HEK293T (cell line): ENCODE measurements at regions not wholly inside any gene's neighbourhood (a gene's known extent, or its start where the extent isn't known, plus 50 kb on each side); places are given as distances from the start of the nearest gene placed in this dataset.

Experiments used
- CTCF ChIA-PET: fragments of 350-600 bp; formaldehyde crosslinking; extraction: SDS; loops from one replicate; lab custom pipeline; 2021; ENCODE audit warnings: antibody characterized with exemption, inconsistent platforms; lab: Yijun Ruan, JAX
- POLR2A ChIA-PET: fragments of 350-600 bp; formaldehyde crosslinking; extraction: SDS; loops from one replicate; lab custom pipeline; 2020; ENCODE audit warnings: antibody characterized with exemption, inconsistent platforms; lab: Yijun Ruan, JAX
- DNase-seq: peaks from one replicate; pipeline ENCODE4 v3.0.0; 2012; ENCODE audit warnings: mixed read lengths; ENCODE audit errors: extremely low spot score
- ARNT ChIP-seq: fragments of 450-650 bp; IDR thresholded peaks from 2 replicates; pipeline ENCODE4 v1.6.1; 2017; ENCODE audit warnings: mild to moderate bottlenecking
- BHLHE40 ChIP-seq: fragments of 450-650 bp; IDR thresholded peaks from 2 replicates; pipeline ENCODE4 v1.6.1; 2016; ENCODE audit warnings: mild to moderate bottlenecking, moderate library complexity, borderline replicate concordance
- CTBP1 ChIP-seq: fragments of 450-650 bp; IDR thresholded peaks from 2 replicates; pipeline ENCODE4 v1.6.1; 2016; ENCODE audit warnings: borderline replicate concordance
- ELF4 ChIP-seq: fragments of 450-650 bp; IDR thresholded peaks from 2 replicates; pipeline ENCODE4 v1.6.1; 2017; ENCODE audit warnings: antibody characterized with exemption
- FOXA1 ChIP-seq: fragments of 450-650 bp; IDR thresholded peaks from 2 replicates; pipeline ENCODE4 v1.6.1; 2016; ENCODE audit warnings: mild to moderate bottlenecking
- FOXK2 ChIP-seq: fragments of 450-650 bp; IDR thresholded peaks from 2 replicates; pipeline ENCODE4 v1.6.1; 2016; ENCODE audit warnings: mild to moderate bottlenecking
- FOXM1 ChIP-seq: fragments of 450-650 bp; IDR thresholded peaks from 2 replicates; pipeline ENCODE4 v1.6.1; 2017; ENCODE audit warnings: mild to moderate bottlenecking, borderline replicate concordance
- HDGF ChIP-seq: fragments of 450-650 bp; IDR thresholded peaks from 2 replicates; pipeline ENCODE4 v1.6.1; 2017; ENCODE audit warnings: antibody characterized with exemption, borderline replicate concordance
- L3MBTL2 ChIP-seq: fragments of 450-650 bp; conservative IDR thresholded peaks from 2 replicates; pipeline ENCODE4 v1.6.1; 2016; ENCODE audit warnings: mild to moderate bottlenecking
- LEF1 ChIP-seq: fragments of 450-650 bp; IDR thresholded peaks from 2 replicates; pipeline ENCODE4 v1.6.1; 2017; ENCODE audit warnings: mild to moderate bottlenecking, borderline replicate concordance
- NFRKB ChIP-seq: fragments of 450-650 bp; IDR thresholded peaks from 2 replicates; pipeline ENCODE4 v1.6.1; 2016; ENCODE audit warnings: mild to moderate bottlenecking, moderate library complexity
- PKNOX1 ChIP-seq: fragments of 450-650 bp; IDR thresholded peaks from 2 replicates; pipeline ENCODE4 v1.6.1; 2016
- SP1 ChIP-seq: fragments of 450-650 bp; IDR thresholded peaks from 2 replicates; pipeline ENCODE4 v1.6.1; 2017
- SUZ12 ChIP-seq: fragments of 450-650 bp; IDR thresholded peaks from 2 replicates; pipeline ENCODE4 v1.6.1; 2016; ENCODE audit warnings: mild to moderate bottlenecking
- TARDBP ChIP-seq: fragments of 450-650 bp; IDR thresholded peaks from 2 replicates; pipeline ENCODE4 v1.6.1; 2016
- ZNF384 ChIP-seq: fragments of 450-650 bp; IDR thresholded peaks from 2 replicates; pipeline ENCODE4 v1.6.1; 2016

DNA sequence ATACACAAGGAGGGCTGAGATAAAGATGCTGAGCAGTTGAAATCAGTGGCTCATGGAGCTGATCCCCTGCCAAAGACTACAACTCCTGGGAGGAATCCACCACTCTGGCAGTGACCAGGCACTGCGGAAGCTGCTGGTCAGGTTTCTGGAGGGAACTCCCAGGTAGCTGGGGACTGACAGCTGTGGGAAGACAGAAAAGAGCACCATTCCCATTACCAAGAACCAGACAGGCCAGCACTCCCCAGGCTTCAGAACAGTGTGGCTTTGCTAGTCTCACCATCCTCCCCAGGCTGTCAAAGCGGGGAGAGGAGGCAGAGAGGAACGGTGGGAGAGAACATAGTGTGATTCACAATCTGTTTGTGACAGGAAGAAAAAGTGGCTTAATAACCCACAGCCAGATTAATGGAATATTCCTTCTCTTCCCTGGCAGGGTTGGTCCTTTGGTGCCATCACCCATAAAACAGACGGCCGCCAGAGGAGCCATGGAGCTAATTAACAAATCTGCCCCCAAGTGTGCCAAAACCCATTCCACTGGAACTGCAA is 92.1 kb downstream of the MAB21L3 start:
- DNase-seq = no peak
- ChIA-PET CTCF (no interaction called here), POLR2A (no interaction called here)

GRCh38 chr1:116203920-116204319 is 92.7 kb downstream of the MAB21L3 start:
- ChIA-PET CTCF (no interaction called here), POLR2A (no interaction called here)
- TF ChIP-seq ARNT (no peak), ZNF384 (no peak), FOXA1 (no peak), L3MBTL2 (no peak), FOXK2 (no peak), NFRKB (no peak), FOXM1 (no peak), HDGF (no peak), SUZ12 (no peak), ELF4 (no peak), SP1 (no peak), CTBP1 (no peak), PKNOX1 (no peak), TARDBP (no peak), LEF1 (no peak), BHLHE40 (no peak)
- no peak for DNase-seq

More for the DNA sequence above, 92.1 kb downstream of the MAB21L3 start:
- TF ChIP-seq SP1 = no peak
- TF ChIP-seq FOXM1 = no peak
- no peak for TF ChIP-seq LEF1
- no peak for TF ChIP-seq SUZ12
- TF ChIP-seq CTBP1 = no peak
- TF ChIP-seq HDGF = no peak
- TF ChIP-seq PKNOX1 = no peak
- TF ChIP-seq FOXK2 = no peak
- TF ChIP-seq TARDBP = no peak
- no peak for TF ChIP-seq ELF4
- no peak for TF ChIP-seq ZNF384
- no peak for TF ChIP-seq BHLHE40
- no peak for TF ChIP-seq L3MBTL2
- no peak for TF ChIP-seq NFRKB
- TF ChIP-seq ARNT = no peak
- no peak for TF ChIP-seq FOXA1

DNA sequence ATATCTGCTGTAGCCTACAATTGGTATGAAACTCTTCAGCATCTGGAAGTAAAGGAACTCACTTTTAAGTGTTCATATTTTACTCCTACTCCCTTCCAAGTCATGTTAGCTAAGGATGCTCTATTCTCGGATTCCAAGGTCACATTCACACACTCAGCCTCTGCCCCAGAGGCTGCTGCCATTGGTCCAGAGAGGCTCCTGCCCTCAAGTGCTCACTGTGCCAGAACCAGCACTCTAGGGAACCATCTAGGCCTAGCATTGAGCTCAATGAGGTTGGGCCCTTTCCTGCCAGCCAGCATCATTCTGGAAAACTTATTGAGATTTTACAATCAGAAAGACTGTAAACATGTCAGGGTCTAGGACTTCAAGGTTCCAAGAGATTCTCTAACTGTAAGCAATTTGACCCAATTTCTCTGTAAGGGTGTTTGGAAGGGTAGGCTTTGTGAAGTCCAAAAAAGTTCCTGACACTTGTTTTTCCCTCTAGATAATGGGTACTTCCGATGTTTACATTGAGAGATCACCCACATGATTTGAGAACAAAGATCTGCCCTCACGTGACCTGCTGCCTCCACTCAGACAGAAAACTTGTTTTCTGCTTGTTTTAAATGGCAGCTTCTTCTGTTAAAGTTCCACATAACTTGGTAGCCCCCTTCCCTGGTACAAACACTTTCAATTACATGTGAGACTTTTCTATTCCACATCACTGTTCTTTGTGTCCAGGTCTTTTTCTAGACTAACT is 94.9 kb downstream of the MAB21L3 start:
- DNase-seq = no peak
- TF ChIP-seq CTBP1 (no peak), NFRKB (no peak), SP1 (no peak), TARDBP (no peak), ARNT (no peak), FOXK2 (no peak), BHLHE40 (no peak), ELF4 (no peak), PKNOX1 (no peak), LEF1 (no peak), FOXA1 (no peak), FOXM1 (no peak), L3MBTL2 (no peak), SUZ12 (no peak), ZNF384 (no peak), HDGF (no peak)
- POLR2A ChIA-PET = no interaction called here
- CTCF ChIA-PET = no interaction called here

GRCh38 chr1:116207126-116207735 is 96.0 kb downstream of the MAB21L3 start:
- CTCF ChIA-PET = no interaction called here
- POLR2A ChIA-PET = no interaction called here
- DNase-seq = no peak
- TF ChIP-seq ZNF384 (no peak), TARDBP (no peak), SUZ12 (no peak), LEF1 (no peak), ARNT (no peak), PKNOX1 (no peak)

DNA sequence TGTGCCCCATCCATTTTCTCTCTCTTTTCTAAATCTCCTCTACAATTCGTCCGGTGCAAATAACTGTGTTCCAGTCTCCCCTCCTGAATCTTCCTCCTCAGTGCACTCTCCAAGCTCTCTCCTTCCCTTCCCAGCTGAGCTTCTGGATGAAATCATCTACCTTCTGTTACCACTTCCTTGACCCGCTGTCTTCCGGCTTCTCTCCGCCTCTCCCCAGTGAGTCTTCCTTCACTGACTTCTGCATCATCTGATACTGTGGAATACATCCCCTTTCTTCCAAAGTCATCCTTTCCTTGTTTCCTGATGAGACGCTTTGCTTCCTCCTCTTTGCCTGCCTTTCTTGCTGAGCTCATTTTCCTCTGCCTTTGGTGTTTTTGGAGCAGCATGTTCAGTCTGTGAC is 96.9 kb downstream of the MAB21L3 start:
- ChIA-PET POLR2A (no interaction called here), CTCF (no interaction called here)
- DNase-seq = no peak
- TF ChIP-seq ZNF384 (no peak), CTBP1 (no peak), TARDBP (no peak), SP1 (no peak), BHLHE40 (no peak), FOXM1 (no peak), FOXA1 (no peak), ELF4 (no peak), LEF1 (no peak), FOXK2 (no peak), PKNOX1 (no peak), L3MBTL2 (no peak), HDGF (no peak)
